ENCODE measurements at regions not wholly inside any gene's neighbourhood (a gene's known extent, or its start where the extent isn't known, plus 50 kb on each side); places are given as distances from the start of the nearest gene placed in this dataset.

DNA sequence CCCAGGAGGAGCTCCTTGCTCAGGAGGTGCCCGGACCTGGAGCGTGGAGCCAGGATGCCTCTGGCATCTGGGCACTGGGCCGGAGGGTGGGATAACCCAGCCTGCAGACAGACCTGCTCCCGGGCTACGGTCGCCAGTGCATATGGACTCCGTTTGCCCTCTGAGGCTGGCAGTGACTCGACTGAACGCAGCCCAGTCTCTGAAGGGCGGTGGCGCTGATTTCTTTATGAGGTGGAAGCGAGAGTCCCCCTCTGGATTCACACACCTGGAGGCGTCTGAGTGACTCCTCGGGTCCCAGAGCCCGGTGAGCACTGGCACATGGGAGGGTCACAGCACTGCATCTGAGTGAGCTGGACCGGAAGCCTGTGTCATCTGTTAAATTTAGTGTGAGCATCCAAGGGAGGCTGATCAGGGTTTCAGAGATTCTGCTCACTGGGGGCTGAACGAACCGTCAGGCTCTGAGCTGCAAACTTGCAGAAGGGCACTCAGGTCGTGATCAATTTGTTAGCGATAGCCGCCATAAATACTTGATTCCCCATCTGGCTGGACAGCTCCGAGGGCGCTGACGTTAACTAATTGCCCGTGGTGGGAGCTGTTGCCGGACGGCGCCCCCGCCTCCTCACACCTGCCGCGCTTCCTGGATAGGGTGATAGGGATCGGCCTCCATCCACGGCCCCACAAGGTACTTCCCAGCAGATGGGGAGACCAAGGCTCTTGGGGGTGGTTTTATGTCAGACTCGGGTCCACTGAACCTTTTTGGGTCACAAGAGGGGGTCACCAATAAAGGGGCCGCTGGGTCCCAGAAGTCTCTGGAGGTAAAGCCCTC is 60.7 kb upstream of the TTC34 start:
- no peak for ATAC-seq
- TF ChIP-seq ESRRG (CRISPR knock-in tag; IDR thresholded peaks at IDR 0.05) (no peak), CSDC2 (CRISPR knock-in tag; IDR thresholded peaks at IDR 0.05) (no peak), ZFP30 (CRISPR knock-in tag; IDR thresholded peaks at IDR 0.05) (no peak), RARB (CRISPR knock-in tag; IDR thresholded peaks at IDR 0.05) (no peak), TOX (CRISPR knock-in tag; IDR thresholded peaks at IDR 0.05; ENCODE audit: borderline replicate concordance) (no peak), ZNF565 (CRISPR knock-in tag; conservative IDR thresholded peaks at IDR 0.05; ENCODE audit: low read depth) (no peak), GLIS3 (CRISPR knock-in tag; IDR thresholded peaks at IDR 0.05) (no peak), TCF4 (CRISPR knock-in tag; IDR thresholded peaks at IDR 0.05; ENCODE audit: borderline replicate concordance) (no peak), PPARA (CRISPR knock-in tag; IDR thresholded peaks at IDR 0.05; ENCODE audit: borderline replicate concordance) (no peak), SNAI2 (CRISPR knock-in tag; IDR thresholded peaks at IDR 0.05) (no peak)
- TF ChIP-seq, protein P1, sequence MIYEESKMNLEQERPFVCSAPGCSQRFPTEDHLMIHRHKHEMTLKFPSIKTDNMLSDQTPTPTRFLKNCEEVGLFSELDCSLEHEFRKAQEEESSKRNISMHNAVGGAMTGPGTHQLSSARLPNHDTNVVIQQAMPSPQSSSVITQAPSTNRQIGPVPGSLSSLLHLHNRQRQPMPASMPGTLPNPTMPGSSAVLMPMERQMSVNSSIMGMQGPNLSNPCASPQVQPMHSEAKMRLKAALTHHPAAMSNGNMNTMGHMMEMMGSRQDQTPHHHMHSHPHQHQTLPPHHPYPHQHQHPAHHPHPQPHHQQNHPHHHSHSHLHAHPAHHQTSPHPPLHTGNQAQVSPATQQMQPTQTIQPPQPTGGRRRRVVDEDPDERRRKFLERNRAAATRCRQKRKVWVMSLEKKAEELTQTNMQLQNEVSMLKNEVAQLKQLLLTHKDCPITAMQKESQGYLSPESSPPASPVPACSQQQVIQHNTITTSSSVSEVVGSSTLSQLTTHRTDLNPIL (CRISPR knock-in tag; IDR thresholded peaks at IDR 0.05; ENCODE audit: low read depth) = no peak
- TF ChIP-seq, protein P2, sequence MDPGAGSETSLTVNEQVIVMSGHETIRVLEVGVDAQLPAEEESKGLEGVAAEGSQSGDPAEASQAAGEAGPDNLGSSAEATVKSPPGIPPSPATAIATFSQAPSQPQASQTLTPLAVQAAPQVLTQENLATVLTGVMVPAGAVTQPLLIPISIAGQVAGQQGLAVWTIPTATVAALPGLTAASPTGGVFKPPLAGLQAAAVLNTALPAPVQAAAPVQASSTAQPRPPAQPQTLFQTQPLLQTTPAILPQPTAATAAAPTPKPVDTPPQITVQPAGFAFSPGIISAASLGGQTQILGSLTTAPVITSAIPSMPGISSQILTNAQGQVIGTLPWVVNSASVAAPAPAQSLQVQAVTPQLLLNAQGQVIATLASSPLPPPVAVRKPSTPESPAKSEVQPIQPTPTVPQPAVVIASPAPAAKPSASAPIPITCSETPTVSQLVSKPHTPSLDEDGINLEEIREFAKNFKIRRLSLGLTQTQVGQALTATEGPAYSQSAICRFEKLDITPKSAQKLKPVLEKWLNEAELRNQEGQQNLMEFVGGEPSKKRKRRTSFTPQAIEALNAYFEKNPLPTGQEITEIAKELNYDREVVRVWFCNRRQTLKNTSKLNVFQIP (CRISPR knock-in tag; IDR thresholded peaks at IDR 0.05; ENCODE audit: borderline replicate concordance, low read depth) = no peak

DNA sequence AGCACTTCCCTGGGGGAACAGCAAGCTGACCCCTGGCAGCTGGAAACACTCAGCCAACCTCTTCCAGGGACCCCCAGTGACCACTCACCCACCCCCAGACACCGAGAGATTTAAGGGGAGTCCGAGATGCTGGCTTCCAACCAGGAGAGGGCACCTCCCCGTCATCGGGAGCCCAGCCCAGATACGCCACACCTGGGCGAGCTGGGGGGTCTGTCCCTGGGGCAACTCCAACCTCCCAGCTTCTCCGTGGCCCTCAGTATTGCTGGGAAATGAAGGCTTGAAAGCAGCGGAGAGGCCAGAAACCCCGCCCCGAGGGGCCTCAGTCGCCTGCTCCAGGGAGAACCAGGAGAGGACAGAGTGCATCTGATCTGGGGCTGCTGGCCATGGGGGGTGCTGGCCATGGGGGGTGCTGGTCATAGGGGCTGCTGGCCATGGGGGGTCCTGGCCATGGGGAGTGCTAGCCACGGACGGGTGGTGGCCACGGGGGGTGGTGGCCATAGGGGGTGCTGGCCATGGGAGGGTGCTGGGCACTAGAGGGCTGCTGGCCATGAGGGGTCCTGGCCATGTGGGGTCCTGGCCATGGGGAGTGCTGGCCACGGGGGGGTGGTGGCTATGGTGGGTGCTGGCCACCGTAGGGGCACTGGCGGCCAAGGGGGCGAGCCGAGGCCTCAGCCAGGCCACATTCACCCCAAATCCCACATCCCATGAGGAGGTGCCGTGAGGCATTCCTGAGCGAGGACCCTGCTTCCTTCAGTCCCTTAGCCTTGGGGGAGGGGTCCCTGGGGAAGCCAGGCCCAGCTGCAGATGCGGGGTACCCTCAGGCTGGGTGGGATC is 61.5 kb upstream of the TTC34 start:
- no peak for ATAC-seq
- TF ChIP-seq TCF4 (CRISPR knock-in tag; IDR thresholded peaks at IDR 0.05; ENCODE audit: borderline replicate concordance) (no peak), ZFP3 (CRISPR knock-in tag; IDR thresholded peaks at IDR 0.05) (no peak), BACH2 (CRISPR knock-in tag; IDR thresholded peaks at IDR 0.05; ENCODE audit: borderline replicate concordance) (no peak), TOX (CRISPR knock-in tag; IDR thresholded peaks at IDR 0.05; ENCODE audit: borderline replicate concordance) (no peak), CSDC2 (CRISPR knock-in tag; IDR thresholded peaks at IDR 0.05) (no peak), PPARA (CRISPR knock-in tag; IDR thresholded peaks at IDR 0.05; ENCODE audit: borderline replicate concordance) (no peak), ZNF70 (CRISPR knock-in tag; IDR thresholded peaks at IDR 0.05) (no peak), OSR1 (CRISPR knock-in tag; IDR thresholded peaks at IDR 0.05) (no peak)

DNA sequence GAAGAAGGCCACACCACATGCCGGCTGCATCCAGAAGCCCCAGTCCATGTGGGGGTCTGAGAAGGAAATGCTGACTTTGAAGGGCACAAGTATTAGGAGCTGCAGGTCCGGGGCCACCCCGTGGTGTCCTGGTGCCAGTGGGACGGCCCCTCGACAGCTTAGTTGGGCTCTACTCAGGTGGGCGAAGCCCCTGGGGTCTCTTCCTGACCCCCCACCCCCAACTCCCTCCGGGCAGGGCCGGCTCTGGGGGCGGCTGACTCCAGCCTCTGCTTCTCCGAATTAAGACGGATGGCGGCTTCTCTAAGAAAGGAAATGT is 62.1 kb upstream of the TTC34 start:
- TF ChIP-seq BACH2 (CRISPR knock-in tag; IDR thresholded peaks at IDR 0.05; ENCODE audit: borderline replicate concordance) (no peak), PATZ1 (CRISPR knock-in tag; IDR thresholded peaks at IDR 0.05; ENCODE audit: borderline replicate concordance) (no peak), CSDC2 (CRISPR knock-in tag; IDR thresholded peaks at IDR 0.05) (no peak), ISL1 (CRISPR knock-in tag; IDR thresholded peaks at IDR 0.05) (no peak), TSHZ2 (CRISPR knock-in tag; IDR thresholded peaks at IDR 0.05) (no peak), PPARA (CRISPR knock-in tag; IDR thresholded peaks at IDR 0.05; ENCODE audit: borderline replicate concordance) (no peak), ZNF565 (CRISPR knock-in tag; conservative IDR thresholded peaks at IDR 0.05; ENCODE audit: low read depth) (no peak), ARNTL (CRISPR knock-in tag; IDR thresholded peaks at IDR 0.05; ENCODE audit: borderline replicate concordance, low read depth) (no peak)
- TF ChIP-seq, protein P1 (CRISPR knock-in tag; IDR thresholded peaks at IDR 0.05; ENCODE audit: low read depth) = no peak
- TF ChIP-seq, protein P3, sequence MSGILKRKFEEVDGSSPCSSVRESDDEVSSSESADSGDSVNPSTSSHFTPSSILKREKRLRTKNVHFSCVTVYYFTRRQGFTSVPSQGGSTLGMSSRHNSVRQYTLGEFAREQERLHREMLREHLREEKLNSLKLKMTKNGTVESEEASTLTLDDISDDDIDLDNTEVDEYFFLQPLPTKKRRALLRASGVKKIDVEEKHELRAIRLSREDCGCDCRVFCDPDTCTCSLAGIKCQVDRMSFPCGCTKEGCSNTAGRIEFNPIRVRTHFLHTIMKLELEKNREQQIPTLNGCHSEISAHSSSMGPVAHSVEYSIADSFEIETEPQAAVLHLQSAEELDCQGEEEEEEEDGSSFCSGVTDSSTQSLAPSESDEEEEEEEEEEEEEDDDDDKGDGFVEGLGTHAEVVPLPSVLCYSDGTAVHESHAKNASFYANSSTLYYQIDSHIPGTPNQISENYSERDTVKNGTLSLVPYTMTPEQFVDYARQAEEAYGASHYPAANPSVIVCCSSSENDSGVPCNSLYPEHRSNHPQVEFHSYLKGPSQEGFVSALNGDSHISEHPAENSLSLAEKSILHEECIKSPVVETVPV (CRISPR knock-in tag; IDR thresholded peaks at IDR 0.05) = no peak
- ATAC-seq = no peak

Measured in SK-N-SH treated with all-trans-retinoic acid at 6 μM for 48 hours (cell line).